ENCODE measurements at regions not wholly inside any gene's neighbourhood (a gene's known extent, or its start where the extent isn't known, plus 50 kb on each side); places are given as distances from the start of the nearest gene placed in this dataset.

DNA sequence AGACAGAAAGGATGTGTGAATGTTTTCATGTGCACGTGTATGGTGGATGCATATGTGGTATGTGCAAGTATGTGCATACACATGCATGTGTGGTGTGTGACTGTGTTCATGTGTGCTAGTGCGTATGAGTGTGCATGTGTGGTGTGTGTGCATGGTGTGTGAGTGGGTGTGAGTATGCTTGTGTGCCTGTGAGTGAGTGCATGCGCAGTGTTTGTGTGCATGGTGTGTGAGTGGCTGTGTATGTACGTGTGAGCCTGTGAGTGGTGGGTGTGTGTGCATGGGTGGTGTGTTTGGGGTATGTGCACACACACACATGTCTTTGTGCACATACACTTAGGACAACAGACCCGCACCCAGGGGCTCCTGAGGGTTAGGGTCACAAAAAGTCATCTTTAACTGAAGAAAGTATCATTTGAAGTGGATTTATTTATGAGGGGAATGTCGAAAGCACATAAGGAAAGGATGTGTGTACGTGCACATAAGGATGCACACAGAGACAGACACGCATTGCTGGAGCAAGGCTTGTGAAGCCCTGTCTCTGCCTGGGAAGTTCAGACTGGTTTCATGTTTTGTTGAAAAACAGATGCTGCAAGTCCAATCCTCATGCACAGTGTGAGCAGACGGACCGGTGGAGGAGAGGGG, 237.0 kb downstream of the SYK start:
- no TSS peak for BruUV-seq (replicated peaks)
- Histone ChIP-seq H3K27me3 (replicated peaks; ENCODE audit: insufficient read depth, low read depth, low read length, poor library complexity) (no peaks in the 10 kb centered on the region), H3K4me3 (ENCODE audit: low read depth, low read length, poor library complexity, severe bottlenecking) (no peak overlapping the region), H3K27ac (ENCODE audit: low read depth, low read length, poor library complexity, severe bottlenecking) (no peak overlapping the region), H3K4me1 (ENCODE audit: insufficient read depth, low read length, poor library complexity, severe bottlenecking) (no peaks in the 10 kb centered on the region), H3K36me3 (ENCODE audit: insufficient read depth, low read length, poor library complexity, severe bottlenecking) (no peaks in the 10 kb centered on the region), H3K9me3 (ENCODE audit: low read depth, low read length, poor library complexity, severe bottlenecking) (no peaks in the 10 kb centered on the region)
- intact Hi-C loops (cut with micrococcal nuclease; ENCODE audit: unreplicated experiment), result loop anchor here (10.0 kb wide), 1 partner anchor 646 kb away; no protein-coding TSS in a partner anchor
- POLR2A ChIA-PET (ENCODE audit: low non-redundant PET), result no interaction called here
- TF ChIP-seq EZH2 (IDR thresholded peaks at IDR 0.05; ENCODE audit: borderline replicate concordance, low read depth, low read length, poor library complexity, severe bottlenecking), result no peak
- TF ChIP-seq, protein P1, sequence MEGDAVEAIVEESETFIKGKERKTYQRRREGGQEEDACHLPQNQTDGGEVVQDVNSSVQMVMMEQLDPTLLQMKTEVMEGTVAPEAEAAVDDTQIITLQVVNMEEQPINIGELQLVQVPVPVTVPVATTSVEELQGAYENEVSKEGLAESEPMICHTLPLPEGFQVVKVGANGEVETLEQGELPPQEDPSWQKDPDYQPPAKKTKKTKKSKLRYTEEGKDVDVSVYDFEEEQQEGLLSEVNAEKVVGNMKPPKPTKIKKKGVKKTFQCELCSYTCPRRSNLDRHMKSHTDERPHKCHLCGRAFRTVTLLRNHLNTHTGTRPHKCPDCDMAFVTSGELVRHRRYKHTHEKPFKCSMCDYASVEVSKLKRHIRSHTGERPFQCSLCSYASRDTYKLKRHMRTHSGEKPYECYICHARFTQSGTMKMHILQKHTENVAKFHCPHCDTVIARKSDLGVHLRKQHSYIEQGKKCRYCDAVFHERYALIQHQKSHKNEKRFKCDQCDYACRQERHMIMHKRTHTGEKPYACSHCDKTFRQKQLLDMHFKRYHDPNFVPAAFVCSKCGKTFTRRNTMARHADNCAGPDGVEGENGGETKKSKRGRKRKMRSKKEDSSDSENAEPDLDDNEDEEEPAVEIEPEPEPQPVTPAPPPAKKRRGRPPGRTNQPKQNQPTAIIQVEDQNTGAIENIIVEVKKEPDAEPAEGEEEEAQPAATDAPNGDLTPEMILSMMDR (conservative IDR thresholded peaks at IDR 0.05; ENCODE audit: low read depth, low read length), result no peak
- CTCF ChIA-PET, result no interaction called here
- no peak for DNase-seq (ENCODE audit: low spot score)

DNA sequence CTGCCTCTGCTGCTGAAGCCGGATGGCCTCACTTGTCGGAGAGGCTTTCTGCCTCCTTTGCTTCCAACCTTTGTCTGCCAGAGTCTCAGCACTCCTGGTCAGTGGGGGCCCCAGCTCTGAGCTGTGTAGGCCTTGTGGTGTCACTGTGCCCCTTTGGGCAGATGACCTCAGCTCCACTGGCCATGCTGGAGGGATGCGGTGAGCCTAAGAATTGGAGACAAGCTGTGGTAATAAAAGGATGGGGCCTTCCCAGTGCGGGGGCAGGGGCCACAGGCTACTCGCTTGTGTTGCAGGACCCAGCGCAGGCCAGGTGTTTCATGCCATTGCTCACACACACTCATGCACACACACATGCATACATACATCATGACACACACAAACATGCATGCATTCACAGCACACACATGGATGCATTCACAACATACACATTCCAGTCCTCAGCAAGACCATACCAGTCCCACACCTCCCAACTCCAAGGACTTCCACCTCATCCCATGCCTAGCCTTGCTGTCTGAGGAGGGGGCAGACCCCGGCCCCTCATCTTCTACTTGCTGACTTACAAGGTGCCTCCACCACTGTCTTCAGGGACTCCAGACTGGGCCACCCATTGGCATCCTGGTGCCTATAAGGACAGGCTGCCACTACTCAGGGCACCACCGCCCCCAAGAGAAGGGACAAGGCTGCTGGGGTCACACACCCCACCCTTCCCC, 237.7 kb downstream of the SYK start:
- Histone ChIP-seq H3K9me3 (ENCODE audit: low read depth, low read length, poor library complexity, severe bottlenecking) (no peaks in the 10 kb centered on the region), H3K4me1 (ENCODE audit: insufficient read depth, low read length, poor library complexity, severe bottlenecking) (no peaks in the 10 kb centered on the region), H3K27ac (ENCODE audit: low read depth, low read length, poor library complexity, severe bottlenecking) (no peak overlapping the region), H3K27me3 (replicated peaks; ENCODE audit: insufficient read depth, low read depth, low read length, poor library complexity) (peaks cover 4% of the 10 kb centered on the region), H3K4me3 (ENCODE audit: low read depth, low read length, poor library complexity, severe bottlenecking) (no peak overlapping the region), H3K36me3 (ENCODE audit: insufficient read depth, low read length, poor library complexity, severe bottlenecking) (no peaks in the 10 kb centered on the region)
- TF ChIP-seq EZH2 (IDR thresholded peaks at IDR 0.05; ENCODE audit: borderline replicate concordance, low read depth, low read length, poor library complexity, severe bottlenecking), result no peak
- TF ChIP-seq, protein P1 (conservative IDR thresholded peaks at IDR 0.05; ENCODE audit: low read depth, low read length), result no peak
- intact Hi-C loops (cut with micrococcal nuclease; ENCODE audit: unreplicated experiment), result loop anchor here (10.0 kb wide), 1 partner anchor 646 kb away; no protein-coding TSS in a partner anchor
- ChIA-PET CTCF (no interaction called here), POLR2A (ENCODE audit: low non-redundant PET) (no interaction called here)
- BruUV-seq (replicated peaks), result no TSS peak
- DNase-seq (ENCODE audit: low spot score), result no peak

DNA sequence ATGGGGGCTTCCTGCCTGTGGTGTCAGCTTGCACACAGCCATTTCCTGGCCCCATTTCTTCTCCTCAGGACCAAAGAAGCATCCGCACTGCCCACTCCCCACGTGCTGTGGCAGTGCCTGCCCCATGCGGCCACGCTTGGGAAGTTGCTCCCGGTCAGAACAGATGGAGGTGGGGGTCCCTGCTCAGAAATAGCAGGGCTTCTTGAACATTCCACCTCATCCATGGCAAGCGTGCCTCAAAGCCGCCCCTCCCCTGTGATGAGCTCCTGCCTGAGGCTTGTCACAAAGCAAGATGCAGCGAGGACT, 238.2 kb downstream of the SYK start:
- Histone ChIP-seq H3K4me1 (ENCODE audit: insufficient read depth, low read length, poor library complexity, severe bottlenecking) (no peaks in the 10 kb centered on the region), H3K27ac (ENCODE audit: low read depth, low read length, poor library complexity, severe bottlenecking) (no peak overlapping the region), H3K27me3 (replicated peaks; ENCODE audit: insufficient read depth, low read depth, low read length, poor library complexity) (peaks cover 4% of the 10 kb centered on the region), H3K9me3 (ENCODE audit: low read depth, low read length, poor library complexity, severe bottlenecking) (no peaks in the 10 kb centered on the region), H3K4me3 (ENCODE audit: low read depth, low read length, poor library complexity, severe bottlenecking) (no peak overlapping the region), H3K36me3 (ENCODE audit: insufficient read depth, low read length, poor library complexity, severe bottlenecking) (no peaks in the 10 kb centered on the region)
- DNase-seq (ENCODE audit: low spot score), result no peak
- ChIA-PET CTCF (no interaction called here), POLR2A (ENCODE audit: low non-redundant PET) (no interaction called here)
- BruUV-seq (replicated peaks), result no TSS peak
- TF ChIP-seq, protein P1 (conservative IDR thresholded peaks at IDR 0.05; ENCODE audit: low read depth, low read length), result no peak
- TF ChIP-seq EZH2 (IDR thresholded peaks at IDR 0.05; ENCODE audit: borderline replicate concordance, low read depth, low read length, poor library complexity, severe bottlenecking), result no peak
- intact Hi-C loops (cut with micrococcal nuclease; ENCODE audit: unreplicated experiment), result loop anchor here (10.0 kb wide), 1 partner anchor 645 kb away; no protein-coding TSS in a partner anchor
